Endodermal cell (in vitro differentiated cells): ENCODE measurements at regions not wholly inside any gene's neighbourhood (a gene's known extent, or its start where the extent isn't known, plus 50 kb on each side); places are given as distances from the start of the nearest gene placed in this dataset.

Experiments used
- DNase-seq: peaks from one replicate; pipeline ENCODE4 v3.0.0-alpha.2; 2017
- H3K27ac ChIP-seq: 2 replicates; pipeline ENCODE4 v1.5.1; 2013; ENCODE audit warnings: mild to moderate bottlenecking, low read depth, low read length, moderate library complexity
- H3K27me3 ChIP-seq: 2 replicates; pipeline ENCODE4 v1.6.1; 2013; ENCODE audit warnings: mild to moderate bottlenecking, low read length, moderate library complexity; ENCODE audit not compliant: insufficient read depth, control insufficient read depth, poor library complexity, severe bottlenecking
- H3K36me3 ChIP-seq: 2 replicates; pipeline ENCODE4 v1.7.0; 2013; ENCODE audit warnings: mild to moderate bottlenecking, low read length, moderate library complexity; ENCODE audit not compliant: control insufficient read depth, insufficient read depth
- H3K4me1 ChIP-seq: one replicate; pipeline ENCODE4 v1.7.0; 2013; ENCODE audit warnings: low read length; ENCODE audit not compliant: control insufficient read depth, insufficient read depth
- H3K4me3 ChIP-seq: 2 replicates; pipeline ENCODE4 v1.5.1; 2013; ENCODE audit warnings: mild to moderate bottlenecking, low read length, moderate library complexity
- H3K9ac ChIP-seq: 2 replicates; pipeline ENCODE4 v1.6.1; 2013; ENCODE audit warnings: mild to moderate bottlenecking, low read length, moderate library complexity; ENCODE audit not compliant: poor library complexity, severe bottlenecking; ENCODE audit errors: extremely low read depth
- H3K9me3 ChIP-seq: 2 replicates; pipeline ENCODE4 v1.6.1; 2013; ENCODE audit warnings: mild to moderate bottlenecking, low read length, moderate library complexity; ENCODE audit not compliant: control insufficient read depth
- H3K27ac Mint-ChIP-seq: 2 replicates; pipeline ENCODE4 v1.8.0; 2020; ENCODE audit warnings: mixed read lengths
- H3K27me3 Mint-ChIP-seq: 2 replicates; pipeline ENCODE4 v1.8.0; 2021; ENCODE audit warnings: mild to moderate bottlenecking, mixed read lengths; ENCODE audit not compliant: insufficient read depth
- H3K36me3 Mint-ChIP-seq: 2 replicates; pipeline ENCODE4 v1.8.0; 2020; ENCODE audit warnings: low read depth, mixed read lengths
- H3K4me1 Mint-ChIP-seq: 2 replicates; pipeline ENCODE4 v1.8.0; 2020; ENCODE audit warnings: mixed read lengths
- H3K4me3 Mint-ChIP-seq: 2 replicates; pipeline ENCODE4 v1.8.0; 2020; ENCODE audit warnings: mild to moderate bottlenecking, moderate library complexity, mixed read lengths
- H3K9me3 Mint-ChIP-seq: 2 replicates; pipeline ENCODE4 v1.8.0; 2020; ENCODE audit warnings: mild to moderate bottlenecking, mixed read lengths
- CTCF ChIP-seq: fragments of 200-600 bp; sonication (generic); conservative IDR thresholded peaks from 2 replicates; pipeline ENCODE4 v1.5.0; 2021; ENCODE audit warnings: antibody characterized with exemption, mild to moderate bottlenecking
- WGBS, 2 experiments: methylation state at CpG; one replicate each; pipeline versions ENCODE4 v1.1.5 to v1.1.7; 2013; ENCODE audit warnings: missing lambda C conversion rate in 2 of 2, mixed read lengths in 1 of 2; ENCODE audit not compliant: insufficient coverage in 1 of 2, insufficient read length in 1 of 2; 5-methylcytosine and 5-hydroxymethylcytosine counted together

DNA sequence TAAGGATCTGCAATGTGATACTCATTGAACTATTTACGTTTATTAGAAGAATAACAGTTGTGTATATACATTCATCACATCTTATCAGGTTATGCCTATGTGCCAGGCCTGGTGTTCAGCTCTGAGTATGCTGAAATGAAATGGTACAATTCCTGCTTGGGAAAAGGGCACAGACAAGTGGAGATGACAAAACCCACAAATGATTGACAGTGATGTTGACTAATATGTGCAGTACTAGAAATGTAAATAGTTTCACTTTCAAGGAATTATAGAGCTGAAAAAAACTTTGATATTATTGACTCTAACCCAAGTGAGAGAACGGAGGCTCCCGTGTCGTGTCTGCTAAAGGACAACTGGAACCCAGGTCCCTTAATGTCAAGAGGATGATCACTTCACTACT, 386.8 kb upstream of the DACH1 start:
- no peak for TF ChIP-seq CTCF
- H3K36me3 ChIP-seq = no peaks in the 10 kb centered on the region
- H3K9ac ChIP-seq = no peak overlapping the region
- no peak overlapping the region for H3K27ac ChIP-seq
- H3K27me3 ChIP-seq = no peaks in the 10 kb centered on the region
- DNase-seq = no peak
- Mint-ChIP-seq H3K9me3 (no peaks in the 10 kb centered on the region), H3K27ac (no peak overlapping the region), H3K36me3 (no peaks in the 10 kb centered on the region), H3K4me1 (peaks cover 20% of the 10 kb centered on the region), H3K4me3 (no peak overlapping the region), H3K27me3 (no peaks in the 10 kb centered on the region)
- H3K9me3 ChIP-seq = no peaks in the 10 kb centered on the region
- 93% methylated on average over 3 of the region's 4 CpGs; no CpG with 5 or more reads in 1 of the 2 experiments for WGBS, 2 experiments
- no peak overlapping the region for H3K4me3 ChIP-seq
- H3K4me1 ChIP-seq = no peaks in the 10 kb centered on the region

DNA sequence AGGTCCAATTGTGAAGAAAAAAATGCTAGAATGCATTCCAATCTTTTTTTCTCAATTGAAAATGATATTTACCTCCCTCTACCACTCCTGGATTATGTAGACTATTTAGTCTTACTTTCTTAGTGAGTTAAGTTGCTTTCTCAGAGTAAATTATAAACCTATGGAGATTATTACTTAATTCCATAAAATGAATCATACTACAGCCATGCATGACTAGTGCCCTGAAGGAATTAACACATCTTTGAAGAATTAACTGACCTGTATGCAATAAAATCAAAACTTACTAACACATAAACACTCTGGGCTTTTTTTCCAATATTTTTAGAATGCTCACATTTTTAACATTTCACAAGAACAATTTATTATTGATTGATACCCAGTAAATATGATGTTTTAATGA, 379.4 kb upstream of the DACH1 start:
- no peak for DNase-seq
- Mint-ChIP-seq H3K4me3 (no peak overlapping the region), H3K4me1 (peaks cover 9% of the 10 kb centered on the region), H3K27me3 (no peaks in the 10 kb centered on the region), H3K27ac (no peak overlapping the region), H3K36me3 (no peaks in the 10 kb centered on the region), H3K9me3 (no peaks in the 10 kb centered on the region)
- Histone ChIP-seq H3K27ac (no peak overlapping the region), H3K9ac (no peak overlapping the region), H3K36me3 (no peaks in the 10 kb centered on the region), H3K4me1 (no peaks in the 10 kb centered on the region), H3K9me3 (no peaks in the 10 kb centered on the region), H3K4me3 (no peak overlapping the region), H3K27me3 (no peaks in the 10 kb centered on the region)
- no peak for TF ChIP-seq CTCF

DNA sequence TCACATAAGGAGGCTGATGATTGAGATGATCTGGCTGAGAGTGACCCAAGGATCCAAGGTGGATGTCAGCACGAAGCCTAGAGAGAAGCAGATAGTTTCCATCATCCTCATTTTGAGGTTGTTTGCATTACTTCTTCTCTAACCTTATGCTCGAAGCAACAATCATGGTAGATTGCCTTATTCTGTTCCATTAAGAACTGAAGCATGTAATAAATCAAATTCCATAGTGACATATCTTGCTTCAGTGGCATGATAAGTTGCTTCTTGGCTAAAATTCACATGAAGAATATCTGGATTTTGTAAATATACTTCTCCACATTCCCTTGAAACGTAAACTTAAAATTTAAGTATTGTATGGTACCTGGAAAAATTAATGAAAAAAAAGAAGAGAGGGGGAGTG, 377.8 kb upstream of the DACH1 start:
- Histone ChIP-seq H3K27me3 (no peaks in the 10 kb centered on the region), H3K9ac (no peak overlapping the region), H3K4me3 (no peak overlapping the region), H3K36me3 (no peaks in the 10 kb centered on the region), H3K4me1 (no peaks in the 10 kb centered on the region), H3K27ac (no peak overlapping the region), H3K9me3 (no peaks in the 10 kb centered on the region)
- H3K27me3 Mint-ChIP-seq = no peaks in the 10 kb centered on the region
- H3K36me3 Mint-ChIP-seq = no peaks in the 10 kb centered on the region
- no peaks in the 10 kb centered on the region for H3K9me3 Mint-ChIP-seq
- no peak overlapping the region for H3K27ac Mint-ChIP-seq
- 87 to 100% methylated on average over 2 to 3 of the region's 3 CpGs for WGBS, 2 experiments
- peaks cover 9% of the 10 kb centered on the region for H3K4me1 Mint-ChIP-seq
- DNase-seq = no peak
- no peak overlapping the region for H3K4me3 Mint-ChIP-seq
- TF ChIP-seq CTCF = no peak
